A549 (cell line): ENCODE measurements at regions not wholly inside any gene's neighbourhood (a gene's known extent, or its start where the extent isn't known, plus 50 kb on each side); places are given as distances from the start of the nearest gene placed in this dataset.

Experiments used
- ATAC-seq, 2 experiments: fragments of 200-7000 bp in 1 of 2; fragments of >200 bp in 1 of 2; cut with Nextera tagmentation in 1 of 2; cut with Tn5 transposase in 1 of 2; 3 replicates each; pipeline versions ENCODE4 v1.8.0 to v1.9.1; 2018 to 2020; ENCODE audit warnings: mild to moderate bottlenecking in 1 of 2, moderate library complexity in 1 of 2
- CTCF ChIA-PET: fragments of 300-600 bp; sonication (Branson Sonifier 250); formaldehyde crosslinking; extraction: SDS; loops from one replicate; lab custom pipeline; 2021; ENCODE audit warnings: antibody characterized with exemption, inconsistent platforms; lab: Yijun Ruan, JAX
- POLR2A ChIA-PET: fragments of 350-600 bp; formaldehyde crosslinking; extraction: SDS; loops from one replicate; lab custom pipeline; 2021; ENCODE audit warnings: antibody characterized with exemption, inconsistent platforms; lab: Yijun Ruan, JAX
- DNase-seq, 2 experiments: peaks; one replicate each; pipeline versions ENCODE4 v3.0.0 to v3.0.0-alpha.2; 2011 to 2016; ENCODE audit warnings: low read depth in 1 of 2, low spot score in 1 of 2
- FAIRE-seq: peaks from 2 replicates; lab custom pipeline; 2011; peaks lifted over from hg19 to GRCh38; lab: Jason Lieb, UNC
- H3K27ac ChIP-seq, 2 experiments: fragments of >200 bp; sonication (Bioruptor Twin); formaldehyde crosslinking; 3 replicates each; pipeline ENCODE4 v1.5.1; 2016 to 2017
- H3K4me1 ChIP-seq: fragments of >200 bp; sonication (Bioruptor Twin); formaldehyde crosslinking; 3 replicates; pipeline ENCODE4 v1.6.1; 2016
- H3K4me2 ChIP-seq: fragments of >200 bp; sonication (Bioruptor Twin); formaldehyde crosslinking; 3 replicates; pipeline ENCODE4 v1.6.1; 2016
- H3K4me3 ChIP-seq: fragments of >200 bp; sonication (Bioruptor Twin); formaldehyde crosslinking; 3 replicates; pipeline ENCODE4 v1.5.1; 2016
- H3K9me3 ChIP-seq: fragments of >200 bp; sonication (Bioruptor Twin); formaldehyde crosslinking; 3 replicates; pipeline ENCODE4 v1.6.1; 2016
- CHD2 ChIP-seq: fragments of 150-350 bp; IDR thresholded peaks from 2 replicates; pipeline ENCODE4 v1.6.1; 2014; ENCODE audit warnings: low read length; ENCODE audit not compliant: partially characterized antibody
- FOSB ChIP-seq: fragments of 250-450 bp; sonication (Bioruptor Pico); IDR thresholded peaks from 2 replicates; pipeline ENCODE4 v1.5.0; 2020; ENCODE audit warnings: mild to moderate bottlenecking, moderate library complexity
- HOXB5 ChIP-seq: fragments of 250-450 bp; sonication (Bioruptor Pico); IDR thresholded peaks from 2 replicates; pipeline ENCODE4 v1.5.0; 2020; ENCODE audit warnings: mild to moderate bottlenecking, moderate library complexity
- JUN ChIP-seq, 2 experiments: fragments of >200 bp; sonication (Bioruptor Twin); formaldehyde crosslinking; IDR thresholded peaks; 2 replicates in 1 of 2; 3 replicates in 1 of 2; pipeline ENCODE4 v1.6.1; 2016 to 2017
- KDM5A ChIP-seq: fragments of 200-600 bp; sonication (generic); IDR thresholded peaks from 2 replicates; pipeline ENCODE4 v1.6.1; 2016; ENCODE audit warnings: antibody characterized with exemption, mild to moderate bottlenecking
- MAFK ChIP-seq: fragments of 450-650 bp; IDR thresholded peaks from 2 replicates; pipeline ENCODE4 v1.6.1; 2014; ENCODE audit not compliant: partially characterized antibody
- MYC ChIP-seq: IDR thresholded peaks from 2 replicates; pipeline ENCODE4 v1.6.1; 2012; ENCODE audit warnings: mild to moderate bottlenecking, inconsistent platforms, low read length, improper control_type of control experiment, borderline replicate concordance
- PHF8 ChIP-seq: fragments of 200-600 bp; sonication (generic); IDR thresholded peaks from 2 replicates; pipeline ENCODE4 v1.6.1; 2016; ENCODE audit warnings: low read depth, mild to moderate bottlenecking, antibody characterized with exemption, moderate library complexity, borderline replicate concordance
- RAD21 ChIP-seq, 2 experiments: fragments of >200 bp in 1 of 2; sonication (Bioruptor Twin) in 1 of 2; formaldehyde crosslinking in 1 of 2; IDR thresholded peaks in 1 of 2; conservative IDR thresholded peaks in 1 of 2; 2 replicates in 1 of 2; 3 replicates in 1 of 2; pipeline ENCODE4 v1.6.1; 2012 to 2018; ENCODE audit warnings: inconsistent platforms in 1 of 2
- SMC3 ChIP-seq: fragments of >200 bp; sonication (Bioruptor Twin); formaldehyde crosslinking; IDR thresholded peaks from 3 replicates; pipeline ENCODE4 v1.6.1; 2018; ENCODE audit warnings: inconsistent platforms
- SREBF2 ChIP-seq: fragments of 450-650 bp; IDR thresholded peaks from 2 replicates; pipeline ENCODE4 v1.6.1; 2014; ENCODE audit warnings: mild to moderate bottlenecking, moderate library complexity
- TFCP2L1 ChIP-seq: fragments of 250-450 bp; sonication (Bioruptor Pico); IDR thresholded peaks from 2 replicates; pipeline ENCODE4 v1.5.0; 2021; ENCODE audit warnings: mild to moderate bottlenecking
- TP53 ChIP-seq: fragments of 250-450 bp; sonication (Bioruptor Pico); IDR thresholded peaks from 2 replicates; pipeline ENCODE4 v1.5.0; 2021; ENCODE audit warnings: mild to moderate bottlenecking, moderate library complexity
- ZNF302 ChIP-seq: fragments of 250-450 bp; sonication (Bioruptor Pico); IDR thresholded peaks from 2 replicates; pipeline ENCODE4 v1.9.0; 2021; ENCODE audit warnings: inconsistent platforms, mild to moderate bottlenecking, moderate library complexity
- WGBS: methylation state at CpG from one replicate; pipeline ENCODE4 v1.1.6; 2017; ENCODE audit errors: missing lambda C conversion rate; 5-methylcytosine and 5-hydroxymethylcytosine counted together
- TF ChIP-seq, protein P1 (sequence below): fragments of 250-450 bp; sonication (Bioruptor Pico); IDR thresholded peaks from 2 replicates; pipeline ENCODE4 v1.5.0; 2020; ENCODE audit warnings: low read depth, mild to moderate bottlenecking, moderate library complexity
- TF ChIP-seq, protein P2 (sequence below): IDR thresholded peaks from 2 replicates; pipeline ENCODE4 v1.6.1; 2012; ENCODE audit warnings: low read depth, borderline replicate concordance
- TF ChIP-seq, protein P3 (sequence below): fragments of >200 bp; sonication (Bioruptor Twin); formaldehyde crosslinking; IDR thresholded peaks from 3 replicates; pipeline ENCODE4 v1.5.1; 2016
- TF ChIP-seq, protein P4 (sequence below): fragments of >200 bp; sonication (Bioruptor Twin); formaldehyde crosslinking; IDR thresholded peaks from 2 replicates; pipeline ENCODE4 v1.6.1; 2016
- TF ChIP-seq, protein P5 (sequence below): fragments of >200 bp; sonication (Bioruptor Twin); formaldehyde crosslinking; IDR thresholded peaks from 3 replicates; pipeline ENCODE4 v1.6.1; 2016
- TF ChIP-seq, protein P6 (sequence below): IDR thresholded peaks from 2 replicates; pipeline ENCODE4 v1.6.1; 2012

DNA sequence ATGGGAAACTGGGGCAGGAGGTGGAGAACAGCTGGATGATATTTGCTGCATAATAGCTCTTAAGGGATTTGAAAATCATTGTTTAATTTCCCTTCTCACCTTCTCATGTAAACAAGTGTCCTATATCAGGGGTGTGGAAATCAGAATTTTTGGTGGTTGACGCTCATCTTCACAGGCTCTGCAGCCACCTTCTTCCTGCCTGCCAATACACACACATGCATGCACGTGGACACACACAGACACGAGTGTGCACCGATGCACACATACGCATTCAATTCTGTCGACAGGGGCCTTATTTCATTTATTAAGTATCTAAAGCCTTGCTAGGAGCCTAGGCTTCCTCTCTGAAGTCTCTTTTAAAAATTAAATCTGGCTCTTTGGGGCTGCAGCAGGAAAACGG lies 349.4 kb upstream of the NCAM1 start:
- no peak overlapping the region for H3K27ac ChIP-seq
- no peak for ATAC-seq
- peaks cover 6% of the 10 kb centered on the region; the same call in 2 of the 3 replicates for H3K4me1 ChIP-seq
- no peaks in the 10 kb centered on the region for H3K9me3 ChIP-seq
- TF ChIP-seq KDM5A: no peak
- TF ChIP-seq, all 56 proteins: peak for 0
- H3K4me2 ChIP-seq: no peak overlapping the region
- WGBS: 53% methylated on average over 7 of the region's 7 CpGs
- ChIA-PET POLR2A (no interaction called here), CTCF (no interaction called here)
- no peak overlapping the region for H3K4me3 ChIP-seq
- DNase-seq: no peak
- FAIRE-seq: no peak

DNA sequence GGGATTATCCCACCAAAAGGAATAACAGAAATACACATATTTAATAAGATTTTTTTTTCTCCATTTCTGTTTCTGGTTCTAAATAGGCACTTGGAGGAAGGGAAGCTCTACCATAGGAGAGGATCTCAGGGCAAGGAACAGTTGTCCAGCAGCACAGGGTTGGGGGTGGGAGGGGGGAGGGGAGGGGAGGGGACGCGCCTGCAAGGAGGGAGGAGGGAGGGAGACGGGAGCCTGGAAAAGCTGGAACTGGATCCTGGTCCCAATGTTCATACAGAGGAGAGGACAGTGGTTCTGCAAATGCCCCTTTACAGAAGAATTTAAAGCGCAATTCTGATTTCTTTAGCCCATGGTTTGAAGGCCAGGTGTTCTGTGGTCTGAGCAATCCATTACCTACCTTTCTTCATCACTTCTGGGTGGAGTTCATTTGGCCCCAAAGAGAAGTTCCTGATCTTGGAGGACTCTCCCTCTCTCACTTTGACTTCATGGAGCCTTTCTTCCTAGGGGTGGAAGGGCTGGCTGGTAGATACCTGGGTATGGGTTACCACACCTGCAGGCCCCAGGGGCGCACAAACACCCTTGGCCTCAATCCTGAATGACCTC lies 348.9 kb upstream of the NCAM1 start:
- Histone ChIP-seq H3K4me1 (peaks cover 6% of the 10 kb centered on the region; the same call in 2 of the 3 replicates), H3K4me3 (no peak overlapping the region), H3K27ac (no peak overlapping the region), H3K9me3 (no peaks in the 10 kb centered on the region), H3K4me2 (no peak overlapping the region)
- POLR2A ChIA-PET: no interaction called here
- WGBS: 69% methylated on average over 2 of the region's 5 CpGs
- FAIRE-seq (no peak), DNase-seq (no peak), ATAC-seq (no peak)
- CTCF ChIA-PET: no interaction called here
- TF ChIP-seq RAD21 (conservative IDR thresholded peaks at IDR 0.05 in 1 of 2, IDR thresholded peaks at IDR 0.05 in 1 of 2): no peak
- no peak for TF ChIP-seq SREBF2
- no peak for TF ChIP-seq JUN (IDR thresholded peaks at IDR 0.05)
- TF ChIP-seq, protein P1, sequence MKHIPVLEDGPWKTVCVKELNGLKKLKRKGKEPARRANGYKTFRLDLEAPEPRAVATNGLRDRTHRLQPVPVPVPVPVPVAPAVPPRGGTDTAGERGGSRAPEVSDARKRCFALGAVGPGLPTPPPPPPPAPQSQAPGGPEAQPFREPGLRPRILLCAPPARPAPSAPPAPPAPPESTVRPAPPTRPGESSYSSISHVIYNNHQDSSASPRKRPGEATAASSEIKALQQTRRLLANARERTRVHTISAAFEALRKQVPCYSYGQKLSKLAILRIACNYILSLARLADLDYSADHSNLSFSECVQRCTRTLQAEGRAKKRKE: no peak
- no peak for TF ChIP-seq FOSB (CRISPR knock-in tag)
- no peak for TF ChIP-seq TFCP2L1 (CRISPR knock-in tag)
- TF ChIP-seq MAFK: no peak
- TF ChIP-seq, protein P2, sequence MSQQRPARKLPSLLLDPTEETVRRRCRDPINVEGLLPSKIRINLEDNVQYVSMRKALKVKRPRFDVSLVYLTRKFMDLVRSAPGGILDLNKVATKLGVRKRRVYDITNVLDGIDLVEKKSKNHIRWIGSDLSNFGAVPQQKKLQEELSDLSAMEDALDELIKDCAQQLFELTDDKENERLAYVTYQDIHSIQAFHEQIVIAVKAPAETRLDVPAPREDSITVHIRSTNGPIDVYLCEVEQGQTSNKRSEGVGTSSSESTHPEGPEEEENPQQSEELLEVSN: no peak
- no peak for TF ChIP-seq CHD2
- TF ChIP-seq TP53 (CRISPR knock-in tag): no peak
- no peak for TF ChIP-seq SMC3
- TF ChIP-seq, protein P3, sequence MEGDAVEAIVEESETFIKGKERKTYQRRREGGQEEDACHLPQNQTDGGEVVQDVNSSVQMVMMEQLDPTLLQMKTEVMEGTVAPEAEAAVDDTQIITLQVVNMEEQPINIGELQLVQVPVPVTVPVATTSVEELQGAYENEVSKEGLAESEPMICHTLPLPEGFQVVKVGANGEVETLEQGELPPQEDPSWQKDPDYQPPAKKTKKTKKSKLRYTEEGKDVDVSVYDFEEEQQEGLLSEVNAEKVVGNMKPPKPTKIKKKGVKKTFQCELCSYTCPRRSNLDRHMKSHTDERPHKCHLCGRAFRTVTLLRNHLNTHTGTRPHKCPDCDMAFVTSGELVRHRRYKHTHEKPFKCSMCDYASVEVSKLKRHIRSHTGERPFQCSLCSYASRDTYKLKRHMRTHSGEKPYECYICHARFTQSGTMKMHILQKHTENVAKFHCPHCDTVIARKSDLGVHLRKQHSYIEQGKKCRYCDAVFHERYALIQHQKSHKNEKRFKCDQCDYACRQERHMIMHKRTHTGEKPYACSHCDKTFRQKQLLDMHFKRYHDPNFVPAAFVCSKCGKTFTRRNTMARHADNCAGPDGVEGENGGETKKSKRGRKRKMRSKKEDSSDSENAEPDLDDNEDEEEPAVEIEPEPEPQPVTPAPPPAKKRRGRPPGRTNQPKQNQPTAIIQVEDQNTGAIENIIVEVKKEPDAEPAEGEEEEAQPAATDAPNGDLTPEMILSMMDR: no peak
- TF ChIP-seq, protein P4, sequence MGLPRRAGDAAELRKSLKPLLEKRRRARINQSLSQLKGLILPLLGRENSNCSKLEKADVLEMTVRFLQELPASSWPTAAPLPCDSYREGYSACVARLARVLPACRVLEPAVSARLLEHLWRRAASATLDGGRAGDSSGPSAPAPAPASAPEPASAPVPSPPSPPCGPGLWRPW: no peak
- TF ChIP-seq MYC: no peak
- no peak for TF ChIP-seq PHF8
- TF ChIP-seq ZNF302 (CRISPR knock-in tag): no peak
- TF ChIP-seq, protein P5, sequence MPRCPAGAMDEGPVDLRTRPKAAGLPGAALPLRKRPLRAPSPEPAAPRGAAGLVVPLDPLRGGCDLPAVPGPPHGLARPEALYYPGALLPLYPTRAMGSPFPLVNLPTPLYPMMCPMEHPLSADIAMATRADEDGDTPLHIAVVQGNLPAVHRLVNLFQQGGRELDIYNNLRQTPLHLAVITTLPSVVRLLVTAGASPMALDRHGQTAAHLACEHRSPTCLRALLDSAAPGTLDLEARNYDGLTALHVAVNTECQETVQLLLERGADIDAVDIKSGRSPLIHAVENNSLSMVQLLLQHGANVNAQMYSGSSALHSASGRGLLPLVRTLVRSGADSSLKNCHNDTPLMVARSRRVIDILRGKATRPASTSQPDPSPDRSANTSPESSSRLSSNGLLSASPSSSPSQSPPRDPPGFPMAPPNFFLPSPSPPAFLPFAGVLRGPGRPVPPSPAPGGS: no peak
- TF ChIP-seq, protein P6, sequence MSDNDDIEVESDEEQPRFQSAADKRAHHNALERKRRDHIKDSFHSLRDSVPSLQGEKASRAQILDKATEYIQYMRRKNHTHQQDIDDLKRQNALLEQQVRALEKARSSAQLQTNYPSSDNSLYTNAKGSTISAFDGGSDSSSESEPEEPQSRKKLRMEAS: no peak
- TF ChIP-seq HOXB5 (CRISPR knock-in tag): no peak
